GM12865 (cell line): ENCODE measurements at regions not wholly inside any gene's neighbourhood (a gene's known extent, or its start where the extent isn't known, plus 50 kb on each side); places are given as distances from the start of the nearest gene placed in this dataset.

Experiments used
- DNase-seq: peaks from one replicate; pipeline ENCODE4 v3.0.0; 2010; ENCODE audit warnings: low read depth
- H3K4me3 ChIP-seq: 2 replicates; pipeline ENCODE4 v1.5.1; 2011; ENCODE audit warnings: mild to moderate bottlenecking, low read depth, low read length, control low read depth
- CTCF ChIP-seq: IDR thresholded peaks from 2 replicates; pipeline ENCODE4 v1.5.1; 2011; ENCODE audit warnings: low read length, control low read depth, low read depth, inconsistent platforms; ENCODE audit not compliant: insufficient read depth; ENCODE audit errors: missing control alignments

- TF ChIP-seq CTCF: no peak
- no peak overlapping the region for H3K4me3 ChIP-seq
- no peak for DNase-seq
Observed at GRCh38 chr9:16136451-16136850, 583.6 kb downstream of the CCDC171 start.

- no peak for TF ChIP-seq CTCF
- H3K4me3 ChIP-seq: no peak overlapping the region
- DNase-seq: no peak
Observed at GRCh38 chr9:16136961-16137360, 584.1 kb downstream of the CCDC171 start.

- H3K4me3 ChIP-seq: no peak overlapping the region
- no peak for DNase-seq
- no peak for TF ChIP-seq CTCF
Observed at GRCh38 chr9:16138561-16139491, 586.0 kb downstream of the CCDC171 start.

GRCh38 chr9:16139774-16140173, 586.9 kb downstream of the CCDC171 start:
- H3K4me3 ChIP-seq: no peak overlapping the region
- no peak for DNase-seq
- no peak for TF ChIP-seq CTCF

- no peak for TF ChIP-seq CTCF
- no peak for DNase-seq
Observed at GRCh38 chr9:16143310-16143709, 590.5 kb downstream of the CCDC171 start.

GRCh38 chr9:16143947-16144890, 591.4 kb downstream of the CCDC171 start:
- no peak for TF ChIP-seq CTCF
- no peak overlapping the region for H3K4me3 ChIP-seq
- peak; percentile 29 for DNase-seq

More at GRCh38 chr9:16143310-16143709, 590.5 kb downstream of the CCDC171 start:
- no peak overlapping the region for H3K4me3 ChIP-seq
